Endothelial cell of umbilical vein (primary cell): ENCODE measurements at regions not wholly inside any gene's neighbourhood (a gene's known extent, or its start where the extent isn't known, plus 50 kb on each side); places are given as distances from the start of the nearest gene placed in this dataset.

Experiments
- BruUV-seq: library from RNA; stranded (reverse); fragments of 400-500 nt; replicated peaks from 2 replicates; lab custom pipeline; 2021; lab: Mats Ljungman, UMichigan
- CTCF ChIA-PET: fragments of 300-600, 350-600 bp; sonication (Branson Sonifier 250); formaldehyde crosslinking; loops from one replicate; lab custom pipeline; 2021; ENCODE audit warnings: antibody characterized with exemption, inconsistent platforms; lab: Charles Lee
- POLR2A ChIA-PET: fragments of 300-600, 350-600 bp; sonication (Branson Sonifier 250); formaldehyde crosslinking; loops from one replicate; lab custom pipeline; 2021; ENCODE audit warnings: antibody characterized with exemption, inconsistent platforms; lab: Charles Lee
- DNase-seq: peaks from one replicate; pipeline ENCODE4 v3.0.0-alpha.2; 2011; ENCODE audit warnings: low read depth, low spot score
- FAIRE-seq: peaks from 2 replicates; lab custom pipeline; 2011; peaks lifted over from hg19 to GRCh38; lab: Jason Lieb, UNC
- H2AFZ ChIP-seq: 2 replicates; pipeline ENCODE4 v1.6.0; 2012; ENCODE audit warnings: low read depth, low read length, control low read depth, inconsistent platforms
- H3K27ac ChIP-seq: 2 replicates; pipeline ENCODE4 v1.5.1; 2011; ENCODE audit warnings: low read depth, mild to moderate bottlenecking, control low read depth, low read length, moderate library complexity; ENCODE audit not compliant: insufficient read depth
- H3K27me3 ChIP-seq, 2 experiments: 2 replicates each; pipeline versions ENCODE4 v1.6.0 to v1.6.1; 2011; ENCODE audit warnings: low read length in 2 of 2, mixed read lengths in 1 of 2; ENCODE audit not compliant: control insufficient read depth in 2 of 2, insufficient read depth in 2 of 2
- H3K36me3 ChIP-seq, 2 experiments: 2 replicates in 1 of 2; 3 replicates in 1 of 2; pipeline ENCODE4 v1.5.1; 2011; ENCODE audit warnings: low read length in 2 of 2, mild to moderate bottlenecking in 1 of 2, moderate library complexity in 1 of 2; ENCODE audit not compliant: control insufficient read depth in 2 of 2, insufficient read depth in 2 of 2; ENCODE audit errors: extremely low read depth in 1 of 2
- H3K4me1 ChIP-seq: 3 replicates; pipeline ENCODE4 v1.5.1; 2011; ENCODE audit warnings: mild to moderate bottlenecking, low read length; ENCODE audit not compliant: control insufficient read depth, insufficient read depth; ENCODE audit errors: extremely low read depth
- H3K4me2 ChIP-seq: 2 replicates; pipeline ENCODE4 v1.6.1; 2011; ENCODE audit warnings: low read length, control low read depth, mixed read lengths; ENCODE audit not compliant: insufficient read depth
- H3K4me3 ChIP-seq, 3 experiments: fragments of 200-600 bp in 1 of 3; sonication (generic), shearing (Covaris generic) in 1 of 3; replicated peaks in 1 of 3; 2 replicates each; pipeline ENCODE4 v1.5.1; 2011 to 2016; ENCODE audit warnings: control low read depth in 3 of 3, low read length in 3 of 3, mild to moderate bottlenecking in 2 of 3, inconsistent platforms in 1 of 3, low read depth in 1 of 3, moderate library complexity in 1 of 3; ENCODE audit not compliant: insufficient read depth in 1 of 3
- H3K79me2 ChIP-seq: 2 replicates; pipeline ENCODE4 v1.6.0; 2012; ENCODE audit warnings: low read length, inconsistent platforms; ENCODE audit not compliant: control insufficient read depth, insufficient read depth
- H3K9ac ChIP-seq: replicated peaks from 2 replicates; pipeline ENCODE3; 2011; ENCODE audit warnings: low read length, control low read depth; ENCODE audit not compliant: insufficient read depth; ENCODE audit errors: extremely low read depth
- H3K9me1 ChIP-seq: replicated peaks from 3 replicates; pipeline ENCODE4 v1.6.0; 2011; ENCODE audit warnings: mild to moderate bottlenecking, low read length; ENCODE audit not compliant: control insufficient read depth, insufficient read depth; ENCODE audit errors: extremely low read depth
- H3K9me3 ChIP-seq: replicated peaks from 2 replicates; pipeline ENCODE4 v1.5.1; 2012; ENCODE audit warnings: low read length, inconsistent platforms; ENCODE audit not compliant: control insufficient read depth, insufficient read depth
- H4K20me1 ChIP-seq: replicated peaks from 2 replicates; pipeline ENCODE3; 2011; ENCODE audit warnings: mild to moderate bottlenecking, low read length; ENCODE audit not compliant: control insufficient read depth, insufficient read depth; ENCODE audit errors: extremely low read depth
- CTCF ChIP-seq, 2 donors: IDR thresholded peaks; 1 replicate in 1 of 2; 2 replicates in 1 of 2; pipeline ENCODE4 v1.5.1; 2011; ENCODE audit warnings: low read length in 2 of 2, mild to moderate bottlenecking in 2 of 2, moderate library complexity in 2 of 2, control low read depth in 1 of 2, inconsistent platforms in 1 of 2, low read depth in 1 of 2; ENCODE audit not compliant: insufficient read depth in 1 of 2; ENCODE audit errors: extremely low read depth in 1 of 2
- EZH2 ChIP-seq: IDR thresholded peaks from 2 replicates; pipeline ENCODE4 v1.6.1; 2012; ENCODE audit warnings: borderline replicate concordance, low read depth, mild to moderate bottlenecking, moderate library complexity, low read length, inconsistent platforms; ENCODE audit not compliant: severe bottlenecking
- FOS ChIP-seq: IDR thresholded peaks from 2 replicates; pipeline ENCODE4 v1.6.1; 2011; ENCODE audit warnings: mild to moderate bottlenecking, low read length, moderate library complexity, borderline replicate concordance; ENCODE audit not compliant: insufficient read depth
- GATA2 ChIP-seq: IDR thresholded peaks from 2 replicates; pipeline ENCODE4 v1.7.0; 2011; ENCODE audit warnings: low read depth, mild to moderate bottlenecking, moderate library complexity, mixed read lengths, low read length; ENCODE audit not compliant: insufficient read length, insufficient read depth
- JUN ChIP-seq: IDR thresholded peaks from 2 replicates; pipeline ENCODE4 v1.6.1; 2011; ENCODE audit warnings: borderline replicate concordance, low read depth; ENCODE audit not compliant: insufficient read length, insufficient read depth
- MAX ChIP-seq: IDR thresholded peaks from 2 replicates; pipeline ENCODE4 v1.6.1; 2011; ENCODE audit not compliant: insufficient read depth, insufficient read length
- MYC ChIP-seq: IDR thresholded peaks from one replicate; pipeline ENCODE4 v1.6.1; 2011; ENCODE audit warnings: mild to moderate bottlenecking, low read depth, low read length
- dilution Hi-C: fragments of 300-500 bp; cut with MboI; formaldehyde crosslinking; loops from one replicate; pipeline ENCODE4 v1.15.0; 2019; ENCODE audit warnings: low sequenced_read_pairs; ENCODE audit not compliant: extremely low pct_ligation_motif_present
- intact Hi-C: fragments of 100-400 bp; cut with micrococcal nuclease; formaldehyde crosslinking; loops from one replicate; pipeline ENCODE4 v1.10.0; 2022

- Histone ChIP-seq H2AFZ (no peak overlapping the region), H3K79me2 (no peaks in the 10 kb centered on the region), H3K9me1 (no peaks in the 10 kb centered on the region), H3K9me3 (no peaks in the 10 kb centered on the region), H3K36me3 (no peaks in the 10 kb centered on the region), H3K4me2 (no peak overlapping the region), H3K27ac (no peak overlapping the region), H3K4me3 (no peak overlapping the region), H3K9ac (no peak overlapping the region), H3K4me1 (no peaks in the 10 kb centered on the region), H3K27me3 (no peaks in the 10 kb centered on the region), H4K20me1 (no peaks in the 10 kb centered on the region)
- CTCF ChIA-PET, result interaction anchor here (1.4 kb wide), 1 partner anchor 14 kb away, joined by 3 read pairs; no protein-coding TSS in a partner anchor
- TF ChIP-seq EZH2 (no peak), GATA2 (no peak), JUN (no peak), MYC (no peak), MAX (no peak), CTCF (IDR thresholded peaks at IDR 0.05; ENCODE audit: extremely low read depth in 1 of 2, insufficient read depth in 1 of 2, low read depth in 1 of 2, low read length in 2 of 2) (no peak), FOS (no peak)
- dilution Hi-C loops, result no loop called here
- FAIRE-seq, result no peak
- POLR2A ChIA-PET, result no interaction called here
- BruUV-seq, result no TSS peak
- DNase-seq, result no peak
- intact Hi-C loops, result no loop called here
Observed at GRCh38 chr18:66419400-66419799, 184.5 kb downstream of the CDH19 start.
